ENCODE measurements at regions not wholly inside any gene's neighbourhood (a gene's known extent, or its start where the extent isn't known, plus 50 kb on each side); places are given as distances from the start of the nearest gene placed in this dataset.
A peak's percentile ranks its signal among the peaks of the same experiment; 100 is the strongest.

- DNase-seq (ENCODE audit: low spot score) (no peak), FAIRE-seq (no peak)
These were observed 665.1 kb upstream of the BRINP3 start for GRCh38 chr1:191142748-191143147.

- no peak for DNase-seq (ENCODE audit: low spot score)
- no peak for FAIRE-seq
These were observed 668.2 kb upstream of the BRINP3 start for GRCh38 chr1:191145834-191146233.

DNA sequence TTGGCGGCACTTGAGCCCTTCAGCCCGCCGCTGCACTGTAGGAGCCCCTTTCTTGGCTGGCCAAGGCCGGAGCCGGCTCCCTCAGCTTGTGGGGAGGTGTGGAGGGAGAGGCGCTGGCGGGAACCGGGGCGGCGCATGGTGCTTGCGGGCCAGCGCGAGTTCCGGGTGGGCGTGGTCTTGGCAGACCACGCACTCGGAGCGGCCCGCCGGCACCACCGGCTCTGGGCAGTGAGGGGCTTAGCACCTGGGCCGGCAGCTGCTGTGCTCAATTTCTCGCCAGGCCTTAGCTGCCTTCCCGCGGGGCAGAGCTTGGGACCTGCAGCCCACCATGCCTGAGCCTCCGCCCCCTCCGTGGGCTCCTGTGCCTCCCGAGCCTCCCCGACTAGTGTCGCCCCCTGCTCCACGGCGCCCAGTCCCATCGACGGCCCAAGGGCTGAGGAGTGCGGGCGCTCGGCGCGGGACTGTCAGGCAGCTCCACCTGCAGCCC, 673.7 kb upstream of the BRINP3 start:
- FAIRE-seq (no peak), DNase-seq (ENCODE audit: low spot score) (no peak)

DNA sequence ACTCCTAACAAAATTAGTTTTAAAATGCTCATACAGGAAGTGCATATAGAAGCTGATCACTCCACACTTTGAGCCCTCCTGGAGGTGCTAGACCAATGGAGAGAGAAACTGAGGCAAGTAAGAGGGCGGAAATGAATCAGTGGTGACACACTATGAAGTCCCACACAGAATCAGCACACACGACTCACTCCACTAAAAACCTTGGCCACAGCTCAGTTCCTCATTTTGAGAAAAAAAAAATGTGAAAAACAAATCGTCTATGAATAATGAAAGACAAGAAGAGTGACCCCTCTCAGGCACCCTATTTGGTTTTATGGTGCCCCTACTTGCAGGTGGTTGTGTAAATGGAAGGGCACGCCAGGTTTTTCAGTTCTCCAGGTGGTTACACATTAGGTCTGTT, 675.1 kb upstream of the BRINP3 start:
- FAIRE-seq = no peak
- no peak for DNase-seq (ENCODE audit: low spot score)

DNA sequence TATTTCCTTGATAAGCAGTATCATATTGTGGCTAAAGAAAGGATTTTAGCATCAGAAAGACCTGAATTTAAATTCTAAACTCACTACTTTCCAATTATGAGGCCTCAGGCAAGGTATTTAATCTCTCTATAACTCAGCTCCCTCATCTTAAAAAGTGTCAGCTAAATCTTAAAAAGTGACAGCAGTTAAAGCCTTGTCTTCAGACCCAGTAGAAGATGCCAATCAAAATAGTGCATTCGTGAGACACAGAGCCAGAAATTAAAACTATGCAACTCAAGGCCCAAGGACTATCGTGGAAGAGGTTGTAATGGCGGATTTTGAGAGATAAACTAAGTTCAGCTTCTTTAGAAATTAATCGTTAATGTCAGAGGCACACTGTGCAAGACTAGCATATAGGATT, 677.5 kb upstream of the BRINP3 start:
- no peak for FAIRE-seq
- DNase-seq (ENCODE audit: low spot score) = no peak

GRCh38 chr1:191160837-191161236, 683.2 kb upstream of the BRINP3 start:
- FAIRE-seq (peak; percentile 62), DNase-seq (ENCODE audit: low spot score) (no peak)

GRCh38 chr1:191162762-191163161, 685.1 kb upstream of the BRINP3 start:
- DNase-seq (ENCODE audit: low spot score) (no peak), FAIRE-seq (no peak)

- FAIRE-seq (no peak), DNase-seq (ENCODE audit: low spot score) (no peak)
These were observed 686.0 kb upstream of the BRINP3 start for GRCh38 chr1:191163621-191164020.

DNA sequence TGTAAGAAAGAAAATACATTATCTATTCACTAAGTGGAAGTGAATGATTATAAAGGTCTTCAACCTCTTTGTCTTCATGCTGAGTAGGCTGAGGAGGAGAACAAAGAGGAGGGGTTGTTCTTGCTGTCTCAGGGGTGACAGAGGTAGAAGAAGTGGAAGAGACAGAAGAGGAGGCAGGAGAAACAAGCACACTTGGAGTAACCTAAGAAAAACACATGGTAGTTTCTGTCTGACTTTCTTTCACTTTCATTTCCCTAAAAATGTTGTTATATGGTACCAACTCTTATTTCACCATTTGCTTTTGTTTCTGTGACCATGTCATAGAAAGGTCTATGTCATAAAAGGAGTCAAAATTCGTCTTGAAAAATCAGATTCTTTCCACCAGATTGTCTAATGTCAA, 696.6 kb upstream of the BRINP3 start:
- DNase-seq (ENCODE audit: low spot score) = no peak
- no peak for FAIRE-seq

DNA sequence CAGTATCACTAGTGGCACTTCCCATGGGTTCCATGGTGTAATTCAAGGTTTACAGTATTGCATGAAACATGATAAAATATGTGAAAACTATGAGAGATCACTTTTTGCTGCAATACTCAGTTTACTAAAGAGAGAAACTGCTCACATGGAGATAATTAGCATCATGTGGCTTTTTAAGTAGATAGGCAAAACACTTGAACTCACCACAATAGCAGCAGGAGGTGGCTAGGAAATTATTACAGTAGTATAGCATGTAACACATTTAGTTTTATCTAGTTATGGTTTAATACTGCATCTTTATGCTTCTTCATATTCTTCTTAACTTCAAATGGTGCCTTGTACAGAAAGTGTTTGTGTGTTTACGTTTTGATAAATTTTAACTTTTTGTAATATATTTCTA, 698.5 kb upstream of the BRINP3 start:
- DNase-seq (ENCODE audit: low spot score) = no peak
- FAIRE-seq = no peak

- FAIRE-seq (no peak), DNase-seq (ENCODE audit: low spot score) (no peak)
These were observed 729.0 kb upstream of the BRINP3 start for GRCh38 chr1:191206513-191207207.

DNA sequence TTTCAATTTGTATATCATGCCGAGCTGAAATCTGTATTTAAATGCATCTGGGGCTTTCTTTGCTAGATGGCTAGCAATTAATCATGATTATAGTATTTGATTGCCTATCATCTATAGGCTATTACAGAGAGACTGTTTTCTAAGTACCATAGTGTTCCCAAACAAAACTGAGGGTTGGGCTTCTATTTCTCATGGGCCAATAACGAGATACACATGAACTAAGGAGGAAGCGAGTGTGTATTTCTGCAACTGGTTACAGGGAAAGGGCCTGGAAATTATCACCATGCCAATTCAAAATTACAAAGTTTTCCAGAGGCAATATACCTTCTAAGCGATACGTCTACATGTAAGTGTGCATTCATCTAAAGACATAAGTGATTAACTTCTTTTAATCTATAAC, 744.5 kb upstream of the BRINP3 start:
- no peak for FAIRE-seq
- no peak for DNase-seq (ENCODE audit: low spot score)

- FAIRE-seq (no peak), DNase-seq (ENCODE audit: low spot score) (no peak)
These were observed 763.3 kb upstream of the BRINP3 start for GRCh38 chr1:191240925-191241324.

DNA sequence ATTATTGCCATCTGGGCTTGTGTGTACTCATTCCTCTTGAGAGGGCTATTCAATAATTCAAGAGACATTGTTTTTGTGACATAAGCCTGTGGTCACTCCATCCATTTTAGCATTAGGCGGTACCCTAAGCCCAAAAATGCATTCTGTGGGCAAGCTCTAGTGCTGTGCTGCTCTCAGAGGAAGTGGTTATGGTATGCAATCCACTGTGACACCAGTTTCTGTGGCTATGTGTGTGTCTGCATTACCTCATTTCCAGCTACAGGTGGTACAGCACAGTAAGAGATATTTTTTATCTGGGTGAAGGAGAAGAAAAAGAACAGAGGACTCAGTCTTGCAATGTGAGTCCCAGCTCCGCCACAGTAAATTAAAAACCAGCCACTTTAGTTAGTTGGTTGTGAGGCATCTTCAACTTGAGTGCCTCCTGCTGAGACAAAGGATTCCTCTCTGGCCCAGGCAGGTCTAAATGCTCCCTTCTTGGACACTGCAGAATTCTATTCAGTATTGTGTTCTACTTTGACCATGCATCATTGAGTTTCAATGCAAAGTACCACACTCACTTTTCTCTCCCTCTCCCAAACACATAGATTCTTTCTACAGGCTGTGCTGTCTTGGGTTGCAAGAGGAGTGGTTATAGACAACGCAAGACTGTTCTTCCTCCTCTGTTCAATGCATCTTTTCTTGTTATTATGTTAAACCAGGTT, 777.8 kb upstream of the BRINP3 start:
- no peak for DNase-seq (ENCODE audit: low spot score)
- FAIRE-seq = no peak

DNA sequence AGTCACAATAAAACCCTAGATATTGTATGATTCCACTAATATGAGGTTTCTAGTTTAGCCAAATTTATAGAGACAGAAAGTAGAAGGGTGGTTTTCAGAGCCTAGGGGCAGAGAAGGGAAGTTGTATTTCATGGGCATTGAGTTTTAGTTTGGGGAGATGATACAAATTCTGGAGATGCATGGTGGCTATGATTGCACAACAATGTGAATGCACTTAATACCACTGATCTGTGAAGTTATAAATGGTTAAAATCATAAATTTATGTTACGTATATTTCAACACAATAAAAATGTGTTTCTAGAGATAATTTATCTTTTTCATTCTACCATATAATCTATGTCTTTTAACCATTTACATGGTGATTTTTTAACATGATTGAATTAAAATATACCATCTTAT, 779.3 kb upstream of the BRINP3 start:
- DNase-seq (ENCODE audit: low spot score) = no peak
- FAIRE-seq = no peak

GRCh38 chr1:191260056-191260455, 782.4 kb upstream of the BRINP3 start:
- FAIRE-seq (no peak), DNase-seq (ENCODE audit: low spot score) (no peak)

DNA sequence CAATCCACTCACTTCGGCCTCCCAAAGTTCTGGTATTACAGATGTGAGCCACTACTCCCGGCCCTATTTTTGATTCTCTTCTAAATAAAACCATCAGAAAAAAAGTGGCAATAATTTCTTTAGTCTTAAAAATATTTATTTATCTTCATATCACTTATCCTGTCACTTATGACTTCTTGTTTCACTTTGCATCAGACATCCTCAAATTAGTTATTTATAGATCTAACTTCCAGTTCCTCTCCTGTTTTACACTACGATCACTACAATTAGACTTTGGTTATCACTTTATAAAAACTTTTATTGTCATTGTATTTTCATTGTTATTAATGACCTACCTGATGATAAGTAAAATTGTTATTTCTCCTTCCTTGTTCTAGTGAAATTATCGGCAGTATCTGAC, 783.4 kb upstream of the BRINP3 start:
- DNase-seq (ENCODE audit: low spot score) (no peak), FAIRE-seq (no peak)

DNA sequence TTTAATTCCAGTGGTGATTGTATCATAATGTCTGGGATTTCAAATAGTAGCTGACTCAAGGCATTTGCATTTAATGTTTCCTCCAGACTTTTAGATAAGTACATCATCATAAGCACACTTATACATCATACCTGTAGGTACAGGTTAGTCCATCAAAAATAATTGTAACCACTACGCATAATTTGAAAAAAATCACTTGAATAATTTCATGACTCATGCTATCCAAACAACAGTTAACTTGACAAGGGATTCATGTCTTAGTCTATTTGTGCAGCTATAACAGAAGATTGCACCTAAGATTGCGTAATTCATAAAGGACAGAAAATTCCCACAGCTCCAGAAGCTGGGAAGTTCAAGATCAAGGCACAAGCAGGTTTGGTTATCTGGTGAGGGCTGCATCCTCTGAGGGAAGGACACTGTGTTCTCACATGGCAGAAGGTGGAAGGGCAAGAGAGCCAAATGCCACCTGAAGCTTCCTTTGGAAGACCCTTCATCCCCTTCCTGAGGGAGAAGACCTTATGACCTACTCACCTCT, 801.7 kb upstream of the BRINP3 start:
- no peak for FAIRE-seq
- no peak for DNase-seq (ENCODE audit: low spot score)

DNA sequence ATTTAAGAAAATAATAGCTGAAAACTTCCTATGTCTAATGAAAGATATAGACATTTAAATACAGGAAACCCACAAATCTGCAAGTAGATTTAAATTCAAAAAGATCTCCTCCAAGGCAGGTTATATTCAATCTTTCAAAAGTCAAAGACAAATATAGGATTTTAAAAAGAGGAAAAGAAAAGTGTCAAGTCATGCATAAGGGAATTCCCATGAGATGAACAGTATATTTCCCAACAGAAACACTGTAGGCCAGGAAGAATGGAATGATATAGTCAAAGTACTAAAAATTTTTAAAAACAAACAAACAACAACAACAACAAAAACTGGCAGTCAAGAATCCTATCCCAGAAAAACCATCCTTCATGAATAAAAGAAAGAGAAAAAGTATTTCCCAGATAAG, 806.5 kb upstream of the BRINP3 start:
- DNase-seq (ENCODE audit: low spot score) (no peak), FAIRE-seq (no peak)

- DNase-seq (ENCODE audit: low spot score) (peak; percentile 36), FAIRE-seq (peak; percentile 85)
These were observed 812.8 kb upstream of the BRINP3 start for GRCh38 chr1:191290441-191290840.

DNA sequence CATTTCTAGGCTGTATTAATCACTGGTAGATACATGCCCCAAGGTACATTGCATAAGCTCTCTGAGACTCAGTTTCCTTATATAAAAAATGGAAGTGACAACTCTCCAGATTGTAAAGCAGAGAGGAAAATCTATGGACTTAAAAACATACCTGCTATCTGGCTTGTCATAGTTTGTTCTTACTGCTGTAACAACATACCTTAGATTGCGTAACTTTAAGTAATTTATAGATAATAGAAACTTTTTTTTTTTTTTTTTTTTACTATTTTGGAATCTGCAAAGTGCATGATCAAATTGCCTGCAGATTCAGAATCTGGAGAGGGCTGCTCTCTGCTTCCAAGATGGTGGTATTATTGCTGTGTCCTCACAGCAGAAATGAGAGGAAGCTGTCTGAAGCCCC, 827.7 kb upstream of the BRINP3 start:
- DNase-seq (ENCODE audit: low spot score) = no peak
- FAIRE-seq = no peak

- no peak for FAIRE-seq
- DNase-seq (ENCODE audit: low spot score) = no peak
These were observed 829.3 kb upstream of the BRINP3 start for GRCh38 chr1:191306916-191307315.

GRCh38 chr1:191320062-191320461, 838.2 kb upstream of the RGS18 start:
- FAIRE-seq = no peak
- DNase-seq (ENCODE audit: low spot score) = no peak
